HG02970 (cell line): ENCODE measurements at regions not wholly inside any gene's neighbourhood (a gene's known extent, or its start where the extent isn't known, plus 50 kb on each side); places are given as distances from the start of the nearest gene placed in this dataset.

Source experiments
- ATAC-seq: cut with Tn5 transposase; IDR thresholded peaks from one replicate; pipeline ENCODE4 v1.9.1; 2021; ENCODE audit warnings: mild to moderate bottlenecking, moderate library complexity, moderate number of reproducible peaks; ENCODE audit not compliant: unreplicated experiment, low FRiP score

DNA sequence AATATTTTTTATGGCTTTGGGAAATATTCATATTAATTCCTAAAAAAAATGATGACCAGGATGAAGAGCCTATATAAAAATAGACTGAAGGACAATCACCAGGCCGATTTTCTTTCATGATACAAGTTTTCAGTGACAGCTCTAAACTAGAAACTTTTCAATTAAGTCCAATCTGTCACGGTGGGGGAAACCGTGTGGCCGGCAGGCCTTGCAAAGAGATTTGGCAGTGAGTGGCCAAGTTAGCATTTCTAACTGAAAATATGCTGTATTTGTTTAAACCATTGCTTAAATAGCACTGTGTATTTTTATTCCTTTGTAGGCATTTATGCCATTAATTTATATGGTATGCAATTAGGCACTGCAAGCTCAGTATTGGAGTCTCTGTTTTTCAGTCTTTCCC lies 294.5 kb upstream of the NRIP1 start:
- ATAC-seq, result no peak

- ATAC-seq, result no peak
These were observed 297.7 kb upstream of the NRIP1 start for GRCh38 chr21:15362458-15362857.

- ATAC-seq, result no peak
These were observed 299.1 kb upstream of the NRIP1 start for GRCh38 chr21:15363921-15364320.

GRCh38 chr21:15365751-15366392 lies 301.1 kb upstream of the NRIP1 start:
- ATAC-seq, result no peak

DNA sequence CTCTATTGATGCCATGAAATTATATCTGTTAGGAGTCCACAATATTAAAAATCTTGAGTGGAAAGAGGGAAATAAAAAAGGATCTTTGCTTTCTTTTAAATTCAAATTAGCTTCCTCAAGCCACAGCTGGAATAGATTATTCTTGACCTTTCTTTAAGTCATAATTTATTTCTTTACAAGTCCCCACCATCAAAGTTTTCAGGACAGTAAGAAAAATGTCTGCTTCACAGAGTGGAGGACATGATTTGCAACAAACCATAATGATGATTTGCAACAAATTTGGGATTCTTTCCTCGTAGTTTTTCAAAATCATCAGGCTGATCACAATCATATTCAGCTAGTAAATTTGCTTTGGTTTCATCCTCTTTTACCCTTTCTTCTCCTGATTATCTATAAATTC lies 301.8 kb upstream of the NRIP1 start:
- no peak for ATAC-seq

DNA sequence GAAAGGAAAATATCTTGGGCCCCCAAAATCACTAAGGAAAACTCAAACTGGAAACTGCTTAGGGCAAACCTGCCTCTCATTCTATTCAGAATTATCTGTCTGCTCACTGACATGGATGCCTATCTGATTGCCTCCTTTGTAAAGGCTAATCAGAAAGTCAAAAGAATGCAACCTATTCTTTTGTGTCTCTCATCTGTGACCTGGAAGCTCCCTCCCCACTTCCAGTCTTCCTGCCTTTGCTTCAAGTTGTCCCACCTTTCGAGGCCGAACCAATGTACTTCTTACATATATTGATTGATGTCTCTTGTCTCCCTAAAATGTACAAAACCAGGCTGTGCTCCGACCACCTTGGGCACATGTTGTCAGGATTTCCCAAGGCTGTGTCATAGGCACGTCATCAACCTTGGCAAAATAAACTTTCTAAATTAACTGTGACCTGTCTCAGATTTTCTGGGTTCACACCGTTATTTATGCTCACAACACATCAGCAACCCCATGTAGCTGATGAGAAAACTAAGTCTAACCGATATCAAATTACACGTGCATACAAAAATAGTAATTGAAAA lies 302.3 kb upstream of the NRIP1 start:
- no peak for ATAC-seq

DNA sequence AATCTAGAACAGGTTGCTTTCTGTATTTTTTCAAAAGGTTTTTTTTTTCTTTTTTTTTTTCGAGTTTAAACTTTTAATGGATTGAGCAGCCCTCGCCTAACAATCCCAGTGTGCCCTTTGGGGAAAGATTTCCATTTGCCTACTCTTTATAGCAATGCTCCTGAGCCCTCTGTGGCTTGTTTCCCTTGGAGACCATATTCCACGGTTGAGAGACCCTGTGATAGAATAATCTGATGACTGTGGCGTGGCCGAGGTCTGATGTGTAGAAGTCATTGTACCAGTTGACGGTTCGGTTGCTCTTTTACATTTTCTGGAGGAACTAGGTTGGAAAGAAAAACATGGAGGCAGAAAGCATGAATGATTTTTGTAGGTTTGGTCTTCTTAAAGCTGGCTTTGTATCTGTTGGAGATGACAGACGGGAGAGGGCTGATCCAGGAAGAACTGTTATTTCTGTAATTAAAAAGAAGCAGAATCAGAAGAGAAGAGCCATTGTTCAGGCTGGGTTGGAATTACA lies 305.7 kb upstream of the NRIP1 start:
- ATAC-seq, result no peak

GRCh38 chr21:15373941-15374340 lies 309.1 kb upstream of the NRIP1 start:
- no peak for ATAC-seq

GRCh38 chr21:15379776-15380175 lies 315.0 kb upstream of the NRIP1 start:
- no peak for ATAC-seq

- no peak for ATAC-seq
These were observed 318.8 kb upstream of the NRIP1 start for GRCh38 chr21:15383588-15383987.

DNA sequence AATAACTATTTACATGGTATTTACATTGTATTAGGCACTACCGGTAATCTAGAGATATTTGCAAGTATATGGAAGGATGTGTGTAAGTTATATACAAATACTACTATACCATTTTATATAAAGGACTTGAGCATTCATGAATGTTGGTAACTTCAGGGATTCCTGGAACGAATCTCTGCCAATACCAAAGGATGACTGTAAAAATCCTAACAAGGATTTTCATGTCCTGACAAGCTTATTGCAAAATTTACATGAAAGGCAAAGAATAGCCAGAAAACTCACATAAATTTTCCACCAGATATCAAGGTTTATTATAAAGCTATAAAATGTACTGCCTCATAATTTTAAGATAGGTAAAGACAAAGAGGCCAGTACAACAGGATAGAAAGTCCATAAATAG lies 325.2 kb upstream of the NRIP1 start:
- ATAC-seq, result no peak

DNA sequence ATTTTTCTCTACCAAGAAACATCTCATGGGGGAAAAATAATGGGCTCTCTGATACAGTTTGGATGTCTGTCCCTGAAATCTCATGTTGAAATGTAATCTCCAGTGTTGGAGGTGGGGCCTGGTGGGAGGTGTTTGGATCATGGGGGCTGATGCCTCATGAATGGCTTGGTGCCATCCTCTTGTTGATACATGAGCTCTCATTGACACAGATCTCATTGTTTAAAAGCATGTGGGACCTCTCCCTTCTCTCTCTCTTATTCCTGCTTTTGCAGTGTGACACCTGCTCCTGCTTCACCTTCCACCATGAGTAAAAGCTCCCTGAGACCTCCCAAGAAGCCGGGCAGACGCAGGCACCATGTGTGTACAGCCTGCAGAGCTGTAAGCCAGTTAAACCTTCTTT lies 332.5 kb upstream of the NRIP1 start:
- ATAC-seq, result no peak

- no peak for ATAC-seq
These were observed 328.9 kb upstream of the USP25 start for GRCh38 chr21:15400905-15401304.

DNA sequence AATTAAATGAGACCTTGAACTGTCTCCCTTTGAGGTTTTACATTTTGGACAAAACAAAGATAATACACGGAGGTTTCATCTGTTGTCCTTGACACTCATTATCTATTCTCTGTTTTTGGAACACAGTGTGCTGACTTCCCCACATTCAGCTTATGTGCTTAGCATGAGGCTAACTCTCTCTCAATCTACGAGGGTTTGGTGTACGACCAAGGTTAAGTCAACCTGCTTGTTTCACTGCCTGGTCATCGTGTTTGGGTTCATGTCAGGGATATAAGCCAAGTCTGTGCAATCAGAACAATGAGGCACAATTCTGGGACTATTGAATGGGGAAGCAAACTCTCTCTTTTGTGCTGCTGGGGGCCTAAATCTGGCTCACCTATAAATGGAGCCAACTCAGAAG lies 328.5 kb upstream of the USP25 start:
- no peak for ATAC-seq

- no peak for ATAC-seq
These were observed 324.6 kb upstream of the USP25 start for GRCh38 chr21:15405214-15405613.

DNA sequence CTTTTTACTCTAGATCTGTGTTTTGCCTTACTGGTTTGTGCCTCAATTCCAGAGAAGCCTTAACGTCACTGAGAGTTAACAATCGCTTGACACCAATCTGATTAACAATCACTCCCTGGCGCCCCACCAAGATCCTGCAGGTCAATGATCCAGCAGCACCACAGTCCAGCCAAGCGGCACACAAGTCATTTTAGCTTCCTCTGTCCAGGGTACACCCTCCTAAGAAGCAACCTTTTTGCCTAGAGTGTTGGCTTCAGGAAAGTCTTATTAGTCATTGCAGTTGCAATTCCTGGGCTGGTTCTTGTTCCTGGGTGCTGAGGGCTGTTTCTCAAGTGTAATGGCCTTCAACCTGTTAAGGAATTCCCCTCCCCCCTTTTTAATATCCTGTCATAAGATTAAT lies 323.0 kb upstream of the USP25 start:
- ATAC-seq, result no peak

GRCh38 chr21:15407585-15407984 lies 322.2 kb upstream of the USP25 start:
- ATAC-seq, result no peak

DNA sequence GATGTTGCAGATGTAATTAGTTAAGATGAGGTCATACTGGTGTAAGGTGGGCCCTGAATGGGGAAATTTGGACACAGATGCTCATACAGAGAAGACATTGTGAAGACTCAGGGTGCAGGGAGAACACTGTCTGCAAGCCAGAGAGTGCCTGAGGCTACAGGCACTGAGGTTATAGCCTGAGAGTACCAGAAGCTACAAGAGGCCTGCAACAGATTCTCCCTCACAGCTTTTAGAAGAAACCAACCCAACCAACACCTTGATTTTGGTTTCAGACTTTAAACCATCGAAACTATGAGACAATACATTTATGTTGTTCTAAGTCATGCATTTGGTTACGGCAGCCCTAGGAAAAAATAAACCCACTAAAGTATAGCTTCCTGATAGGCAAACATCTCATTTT lies 321.7 kb upstream of the USP25 start:
- ATAC-seq, result no peak

- no peak for ATAC-seq
These were observed 320.8 kb upstream of the USP25 start for GRCh38 chr21:15409031-15409430.

GRCh38 chr21:15410853-15411252 lies 318.9 kb upstream of the USP25 start:
- ATAC-seq, result no peak

GRCh38 chr21:15414057-15414456 lies 315.7 kb upstream of the USP25 start:
- ATAC-seq, result no peak

DNA sequence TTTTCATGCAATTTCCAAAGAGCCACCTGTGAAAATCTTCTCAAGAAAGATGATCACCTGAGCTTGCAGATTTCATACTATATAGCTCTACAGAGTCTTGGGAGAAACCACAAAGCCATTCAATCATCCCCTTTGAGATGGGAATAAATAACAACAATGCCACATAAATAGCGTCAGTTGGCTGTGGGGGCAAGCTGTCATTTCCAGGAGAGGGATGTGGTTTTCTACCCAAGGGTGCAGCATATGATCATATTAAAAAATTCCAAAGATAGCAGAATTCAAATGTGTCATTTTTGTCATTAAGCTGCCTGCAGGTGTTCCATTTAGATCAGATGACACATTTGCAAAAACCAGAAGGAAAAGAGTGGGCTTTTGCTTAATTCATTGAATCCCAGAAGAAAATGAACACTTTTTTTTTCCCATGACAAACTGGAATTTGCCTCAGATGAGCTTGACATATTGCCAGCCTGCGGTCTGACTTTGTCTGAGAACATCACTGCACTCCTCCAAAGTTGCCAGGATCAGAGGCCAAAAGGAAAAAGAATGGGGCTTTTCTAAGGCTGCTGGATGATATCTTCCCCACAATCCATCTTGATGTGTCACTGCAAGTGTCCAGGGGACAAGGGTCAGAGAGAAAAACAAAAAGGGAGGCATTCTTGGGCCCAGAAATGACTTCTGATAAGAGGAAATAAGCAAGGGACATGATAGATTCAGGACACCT lies 314.1 kb upstream of the USP25 start:
- ATAC-seq, result no peak
